ENCODE measurements at regions not wholly inside any gene's neighbourhood (a gene's known extent, or its start where the extent isn't known, plus 50 kb on each side); places are given as distances from the start of the nearest gene placed in this dataset.
A peak's percentile ranks its signal among the peaks of the same experiment; 100 is the strongest.

DNA sequence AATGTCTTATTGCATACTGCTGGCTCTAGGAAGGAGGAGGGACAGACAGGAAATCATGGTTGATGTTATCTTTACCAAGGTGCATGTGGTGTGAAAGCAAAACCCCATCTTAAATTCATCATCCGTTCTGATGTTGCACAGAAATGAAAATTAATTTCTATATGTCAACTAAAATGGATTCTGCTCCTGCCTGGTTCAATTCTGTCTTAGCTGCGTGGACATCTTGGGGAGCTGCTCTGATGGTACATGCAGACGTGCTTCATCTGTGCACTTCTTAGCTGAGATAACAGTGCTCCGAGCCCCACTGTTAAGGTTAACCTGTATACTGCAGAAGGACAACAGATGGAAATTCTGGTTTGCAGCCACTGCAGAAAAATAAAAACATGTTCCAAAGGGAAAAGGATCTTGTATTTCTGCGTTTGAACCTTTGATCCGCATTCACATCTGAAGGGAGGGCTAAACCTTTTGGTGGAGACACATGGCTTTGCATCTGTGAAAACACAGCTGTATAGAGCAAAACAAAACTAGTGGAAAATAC is 155.6 kb downstream of the TM9SF2 start:
- peak overlapping the region; percentile 81 for H3K27ac Mint-ChIP-seq
- H3K9me3 Mint-ChIP-seq = no peaks in the 10 kb centered on the region
- H3K27me3 Mint-ChIP-seq = peaks cover 14% of the 10 kb centered on the region
- peak overlapping the region; percentile 59 for H3K4me3 Mint-ChIP-seq
- ChIA-PET POLR2A (interaction anchor here (0.7 to 3.0 kb wide), 10 partner anchors 14 to 1018 kb away, joined by 3 to 11 read pairs (median 6); partner anchors contain the start of genes CLYBL, PCCA, TMTC4 and ZIC2), CTCF (interaction anchor here (0.6 to 4.0 kb wide), 49 partner anchors 8 to 1471 kb away, joined by 3 to 39 read pairs (median 4); partner anchors contain the start of genes CLYBL and PCCA)
- DNase-seq = peak; percentile 39
- peaks cover 42% of the 10 kb centered on the region for H3K4me1 Mint-ChIP-seq
- no peaks in the 10 kb centered on the region for H3K36me3 Mint-ChIP-seq (ENCODE audit: low read depth)

DNA sequence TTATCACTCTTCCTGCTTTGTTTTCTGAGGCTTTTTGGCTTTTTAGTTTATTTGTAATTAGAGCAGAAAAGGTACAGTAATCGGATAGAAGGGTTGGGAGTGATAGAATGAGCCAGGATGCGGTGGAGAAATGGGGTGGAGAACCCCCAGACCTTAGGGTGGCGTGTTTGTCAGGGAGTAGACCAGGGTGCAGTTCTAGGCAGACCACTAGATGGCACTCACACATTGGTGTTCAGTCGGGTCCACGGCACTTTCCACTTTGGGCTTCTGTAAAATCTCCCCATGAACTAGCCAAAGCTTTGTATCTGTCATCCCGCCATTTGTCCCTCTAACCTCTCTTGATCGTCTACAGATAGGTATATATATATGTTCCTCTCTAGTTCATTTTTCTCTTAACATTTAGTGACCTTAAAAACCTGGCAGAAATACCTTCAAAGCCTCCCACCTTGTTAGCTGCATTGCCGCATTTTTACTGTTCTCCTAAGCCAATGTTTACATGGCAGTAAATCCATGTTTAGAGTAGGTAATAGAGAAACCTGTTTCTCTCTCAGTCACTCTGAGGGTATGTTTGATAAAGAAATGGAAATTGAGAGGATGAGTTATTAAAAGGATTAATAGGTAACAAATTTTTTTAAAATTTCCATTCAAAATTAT is 154.9 kb downstream of the TM9SF2 start:
- Mint-ChIP-seq H3K27me3 (peaks cover 9% of the 10 kb centered on the region), H3K9me3 (no peaks in the 10 kb centered on the region), H3K36me3 (ENCODE audit: low read depth) (no peaks in the 10 kb centered on the region), H3K27ac (peak overlapping the region; percentile 81), H3K4me1 (peaks cover 42% of the 10 kb centered on the region), H3K4me3 (peak overlapping the region; percentile 59)
- peak; percentile 86 for DNase-seq
- CTCF ChIA-PET = interaction anchor here (0.6 to 4.0 kb wide), 52 partner anchors 9 to 1472 kb away, joined by 3 to 39 read pairs (median 4); partner anchors contain the start of genes CLYBL and PCCA
- POLR2A ChIA-PET = interaction anchor here (0.7 to 3.0 kb wide), 11 partner anchors 14 to 1018 kb away, joined by 3 to 11 read pairs (median 5); partner anchors contain the start of genes CLYBL, PCCA, TMTC4 and ZIC2

DNA sequence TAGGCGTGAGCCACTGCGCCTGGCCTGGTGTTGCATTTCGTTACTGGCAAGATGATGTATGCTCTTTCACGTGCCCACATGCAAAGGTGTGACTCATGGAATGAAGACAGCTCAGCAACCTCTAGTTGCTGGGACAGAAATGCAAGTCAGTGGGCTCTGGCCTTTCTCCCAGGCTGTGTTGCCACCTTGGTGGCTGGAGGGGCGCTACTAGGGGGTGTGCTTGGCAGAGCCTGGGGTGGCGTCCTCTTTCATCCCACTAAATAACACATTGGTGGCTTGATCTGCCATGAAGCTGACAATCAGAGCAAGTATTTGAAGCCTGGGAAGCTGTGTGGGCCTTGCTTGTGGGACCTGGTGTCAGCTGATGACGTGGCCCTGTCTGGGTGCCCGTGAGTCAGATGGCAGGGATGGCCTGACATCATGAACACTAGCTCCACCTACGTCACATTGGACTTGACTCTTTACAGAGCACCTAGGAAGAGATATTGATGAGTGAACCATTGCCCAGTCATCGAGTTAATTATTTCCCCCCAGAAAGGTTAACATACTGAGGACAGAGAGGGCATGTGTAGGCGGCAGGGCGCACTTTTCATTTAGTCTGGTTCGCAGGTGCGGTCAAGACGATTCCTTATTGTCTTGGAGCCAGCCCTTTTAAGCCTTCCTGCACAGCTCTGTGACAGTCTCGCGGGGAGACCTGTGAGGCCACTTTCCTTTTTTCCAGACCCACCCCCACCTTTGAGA is 154.2 kb downstream of the TM9SF2 start:
- ChIA-PET POLR2A (interaction anchor here (1.0 to 3.0 kb wide), 4 partner anchors 49 to 434 kb away, joined by 4 to 11 read pairs (median 6); partner anchors contain the start of genes CLYBL and PCCA), CTCF (interaction anchor here (0.8 to 4.0 kb wide), 34 partner anchors 9 to 1472 kb away, joined by 3 to 39 read pairs (median 5); partner anchors contain the start of genes CLYBL and PCCA)
- no peaks in the 10 kb centered on the region for H3K36me3 Mint-ChIP-seq (ENCODE audit: low read depth)
- no peak overlapping the region for H3K4me3 Mint-ChIP-seq
- H3K9me3 Mint-ChIP-seq = no peaks in the 10 kb centered on the region
- peak overlapping the region; percentile 81 for H3K27ac Mint-ChIP-seq
- H3K4me1 Mint-ChIP-seq = peaks cover 42% of the 10 kb centered on the region
- peaks cover 7% of the 10 kb centered on the region for H3K27me3 Mint-ChIP-seq
- DNase-seq = peak; percentile 26

DNA sequence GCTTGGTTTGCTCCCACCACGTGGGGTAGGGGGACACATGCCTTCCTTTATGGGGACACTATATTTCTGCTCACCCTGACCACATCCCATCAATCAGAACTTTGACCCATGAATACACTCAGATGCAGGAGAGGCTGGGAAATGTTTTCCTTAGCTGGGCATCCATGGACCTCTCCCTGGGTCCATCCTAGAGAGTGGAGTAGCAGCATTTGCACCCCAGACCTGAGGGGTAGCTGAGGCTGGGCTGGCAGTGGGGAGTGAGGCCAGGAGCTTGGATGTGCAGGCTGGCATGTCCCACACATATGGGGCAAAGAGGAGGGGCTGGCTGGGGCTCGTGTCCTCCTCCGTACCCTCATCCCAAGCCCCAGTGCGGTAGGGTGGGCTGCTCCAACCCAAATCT is 152.8 kb downstream of the TM9SF2 start:
- H3K9me3 Mint-ChIP-seq = no peaks in the 10 kb centered on the region
- DNase-seq = no peak
- no peak overlapping the region for H3K4me3 Mint-ChIP-seq
- peaks cover 38% of the 10 kb centered on the region for H3K4me1 Mint-ChIP-seq
- CTCF ChIA-PET = interaction anchor here (0.6 to 3.1 kb wide), 3 partner anchors 222 to 861 kb away, joined by 3 to 9 read pairs (median 4); no protein-coding TSS in a partner anchor
- peaks cover 3% of the 10 kb centered on the region for H3K27me3 Mint-ChIP-seq
- POLR2A ChIA-PET = no interaction called here
- H3K27ac Mint-ChIP-seq = no peak overlapping the region
- no peaks in the 10 kb centered on the region for H3K36me3 Mint-ChIP-seq (ENCODE audit: low read depth)

DNA sequence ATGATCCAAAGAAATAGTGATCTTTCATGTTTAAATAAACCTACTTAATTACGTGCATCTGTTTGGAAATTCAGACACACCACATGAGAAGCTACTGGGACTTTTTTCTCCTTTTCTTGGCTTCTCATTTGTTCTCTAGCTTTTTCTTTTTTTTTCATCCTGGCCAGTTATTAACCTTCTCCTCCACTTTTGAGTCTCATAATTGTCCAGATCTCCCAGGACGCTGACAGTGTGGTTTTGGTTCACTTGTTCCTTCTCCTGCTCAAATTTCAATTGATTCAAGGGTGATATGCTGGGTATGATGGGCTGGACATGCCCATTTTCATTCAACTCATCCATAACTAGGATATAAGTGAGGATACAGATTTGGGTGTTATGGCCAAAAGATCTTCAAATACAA is 152.3 kb downstream of the TM9SF2 start:
- ChIA-PET POLR2A (no interaction called here), CTCF (interaction anchor here (0.6 to 3.1 kb wide), 3 partner anchors 222 to 862 kb away, joined by 3 to 9 read pairs (median 4); no protein-coding TSS in a partner anchor)
- H3K27ac Mint-ChIP-seq = no peak overlapping the region
- no peaks in the 10 kb centered on the region for H3K36me3 Mint-ChIP-seq (ENCODE audit: low read depth)
- no peaks in the 10 kb centered on the region for H3K9me3 Mint-ChIP-seq
- H3K4me3 Mint-ChIP-seq = no peak overlapping the region
- no peak for DNase-seq
- H3K4me1 Mint-ChIP-seq = peaks cover 32% of the 10 kb centered on the region
- H3K27me3 Mint-ChIP-seq = peaks cover 3% of the 10 kb centered on the region

DNA sequence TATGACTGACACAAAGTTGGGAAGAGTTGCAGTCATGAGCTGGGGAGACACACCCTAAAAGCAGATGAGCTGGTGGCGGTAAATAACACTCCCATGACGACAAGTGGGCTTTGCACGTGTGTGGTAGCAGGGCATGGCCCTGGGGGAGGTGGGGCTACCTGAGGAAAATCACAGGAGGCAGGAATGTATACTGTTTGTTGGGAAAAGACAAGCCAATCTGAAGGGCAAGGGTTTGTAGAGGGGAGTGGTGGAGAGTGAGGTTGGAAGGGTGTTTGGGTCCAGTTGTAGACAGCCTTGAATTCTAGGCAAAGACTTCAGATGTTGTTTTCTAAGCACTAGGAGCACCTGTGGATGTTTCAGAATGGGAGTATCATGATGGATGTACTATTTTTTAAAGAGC is 151.6 kb downstream of the TM9SF2 start:
- H3K4me3 Mint-ChIP-seq = no peak overlapping the region
- DNase-seq = no peak
- POLR2A ChIA-PET = no interaction called here
- H3K27ac Mint-ChIP-seq = no peak overlapping the region
- peaks cover 28% of the 10 kb centered on the region for H3K4me1 Mint-ChIP-seq
- CTCF ChIA-PET = interaction anchor here (1.0 to 3.1 kb wide), 2 partner anchors 247 to 862 kb away, joined by 4 to 9 read pairs; no protein-coding TSS in a partner anchor
- H3K9me3 Mint-ChIP-seq = no peaks in the 10 kb centered on the region
- H3K27me3 Mint-ChIP-seq = peaks cover 3% of the 10 kb centered on the region
- no peaks in the 10 kb centered on the region for H3K36me3 Mint-ChIP-seq (ENCODE audit: low read depth)

DNA sequence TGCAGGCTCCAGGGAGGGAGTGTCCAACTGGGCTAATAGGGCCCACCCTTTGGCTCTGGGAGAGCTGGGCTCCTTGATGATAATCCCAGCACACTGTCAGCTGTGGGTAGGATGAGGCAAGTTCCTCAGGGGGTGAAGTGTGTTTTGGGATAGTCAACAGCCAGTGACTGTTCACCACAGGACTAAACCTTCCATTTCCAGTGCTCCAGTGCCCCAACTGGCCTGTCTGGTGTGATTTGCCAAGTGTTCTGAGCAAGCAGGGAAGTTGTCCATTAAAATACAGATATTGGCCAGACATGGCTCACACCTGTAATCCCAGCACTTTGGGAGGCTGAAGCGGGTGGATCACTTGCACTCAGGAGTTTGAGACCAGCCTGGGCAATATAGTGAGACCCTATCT is 150.9 kb downstream of the TM9SF2 start:
- ChIA-PET CTCF (no interaction called here), POLR2A (no interaction called here)
- Mint-ChIP-seq H3K9me3 (no peaks in the 10 kb centered on the region), H3K27ac (no peak overlapping the region), H3K4me1 (peaks cover 20% of the 10 kb centered on the region), H3K27me3 (peaks cover 3% of the 10 kb centered on the region), H3K36me3 (ENCODE audit: low read depth) (no peaks in the 10 kb centered on the region), H3K4me3 (no peak overlapping the region)
- no peak for DNase-seq

DNA sequence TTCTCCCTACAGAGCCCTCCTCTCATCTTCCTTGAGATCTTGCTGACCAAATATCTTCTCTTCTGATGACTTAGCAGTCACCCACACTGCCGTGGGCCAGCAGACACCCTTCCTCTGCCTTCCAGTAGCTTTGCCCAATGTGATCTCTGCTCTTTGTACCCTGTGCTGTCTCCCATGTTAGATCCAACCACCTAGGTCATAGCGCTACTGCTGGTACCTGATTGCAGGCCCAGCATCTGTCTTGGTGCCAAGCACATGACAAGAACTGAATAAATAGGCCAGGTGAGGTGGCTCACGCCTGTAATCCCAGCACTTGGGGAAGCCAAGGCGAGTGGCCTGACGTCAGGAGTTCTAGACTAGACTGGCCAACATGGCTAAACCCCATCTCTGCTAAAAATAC is 149.7 kb downstream of the TM9SF2 start:
- ChIA-PET POLR2A (interaction anchor here (0.6 kb wide), 1 partner anchor 35 kb away, joined by 3 read pairs; no protein-coding TSS in a partner anchor), CTCF (interaction anchor here (0.6 to 1.2 kb wide), 2 partner anchors 584 to 742 kb away, joined by 3 read pairs; no protein-coding TSS in a partner anchor)
- Mint-ChIP-seq H3K27ac (no peak overlapping the region), H3K27me3 (peaks cover 3% of the 10 kb centered on the region), H3K36me3 (ENCODE audit: low read depth) (no peaks in the 10 kb centered on the region), H3K9me3 (no peaks in the 10 kb centered on the region), H3K4me3 (no peak overlapping the region), H3K4me1 (peaks cover 9% of the 10 kb centered on the region)
- no peak for DNase-seq

DNA sequence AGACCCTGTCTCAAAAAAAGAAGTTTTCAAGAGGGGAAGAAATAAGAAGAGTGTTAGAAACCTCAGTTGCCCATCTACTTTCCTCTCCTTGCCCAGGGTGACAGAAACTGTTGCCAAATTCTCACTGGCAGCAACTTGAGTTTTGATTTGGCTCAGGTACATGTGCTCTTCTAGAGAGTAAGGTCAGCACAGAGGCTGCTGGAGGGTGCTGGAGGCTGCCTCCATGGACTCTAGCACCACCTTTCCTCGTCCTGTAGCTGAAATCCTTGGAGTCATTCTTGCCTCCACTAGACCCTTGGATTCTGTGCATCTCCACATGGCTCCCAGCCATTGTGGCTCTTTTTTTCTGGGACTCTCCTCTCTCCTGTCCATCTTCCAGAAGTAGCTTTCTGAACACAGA is 149.1 kb downstream of the TM9SF2 start:
- Mint-ChIP-seq H3K36me3 (ENCODE audit: low read depth) (no peaks in the 10 kb centered on the region), H3K27ac (no peak overlapping the region), H3K4me3 (no peak overlapping the region), H3K4me1 (peaks cover 3% of the 10 kb centered on the region), H3K27me3 (peaks cover 3% of the 10 kb centered on the region), H3K9me3 (no peaks in the 10 kb centered on the region)
- CTCF ChIA-PET = interaction anchor here (0.6 to 1.2 kb wide), 2 partner anchors 585 to 743 kb away, joined by 3 read pairs; no protein-coding TSS in a partner anchor
- no peak for DNase-seq
- POLR2A ChIA-PET = no interaction called here

DNA sequence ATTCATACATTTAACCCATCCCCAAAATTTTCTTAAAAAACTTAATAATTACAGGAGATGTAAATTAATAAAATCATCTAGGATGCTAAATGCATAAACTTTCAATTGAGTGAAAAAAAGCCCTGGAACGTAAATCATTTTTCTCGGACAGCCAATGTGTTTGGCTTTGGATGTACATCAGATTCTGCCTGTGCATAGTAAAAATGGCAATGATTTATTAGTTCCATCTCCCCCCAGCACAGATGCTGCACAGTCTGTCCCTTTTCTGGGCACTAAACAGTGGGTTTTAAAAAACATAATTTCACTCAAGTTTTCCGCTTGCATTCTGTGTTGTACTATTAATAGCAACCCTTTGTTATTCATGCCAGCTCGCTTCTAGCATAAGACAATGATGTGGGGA is 147.7 kb downstream of the TM9SF2 start:
- no peaks in the 10 kb centered on the region for H3K9me3 Mint-ChIP-seq
- H3K36me3 Mint-ChIP-seq (ENCODE audit: low read depth) = no peaks in the 10 kb centered on the region
- CTCF ChIA-PET = interaction anchor here (1.1 kb wide), 1 partner anchor 866 kb away, joined by 3 read pairs; no protein-coding TSS in a partner anchor
- peaks cover 3% of the 10 kb centered on the region for H3K27me3 Mint-ChIP-seq
- DNase-seq = no peak
- no peaks in the 10 kb centered on the region for H3K4me1 Mint-ChIP-seq
- H3K27ac Mint-ChIP-seq = no peak overlapping the region
- POLR2A ChIA-PET = no interaction called here
- no peak overlapping the region for H3K4me3 Mint-ChIP-seq

DNA sequence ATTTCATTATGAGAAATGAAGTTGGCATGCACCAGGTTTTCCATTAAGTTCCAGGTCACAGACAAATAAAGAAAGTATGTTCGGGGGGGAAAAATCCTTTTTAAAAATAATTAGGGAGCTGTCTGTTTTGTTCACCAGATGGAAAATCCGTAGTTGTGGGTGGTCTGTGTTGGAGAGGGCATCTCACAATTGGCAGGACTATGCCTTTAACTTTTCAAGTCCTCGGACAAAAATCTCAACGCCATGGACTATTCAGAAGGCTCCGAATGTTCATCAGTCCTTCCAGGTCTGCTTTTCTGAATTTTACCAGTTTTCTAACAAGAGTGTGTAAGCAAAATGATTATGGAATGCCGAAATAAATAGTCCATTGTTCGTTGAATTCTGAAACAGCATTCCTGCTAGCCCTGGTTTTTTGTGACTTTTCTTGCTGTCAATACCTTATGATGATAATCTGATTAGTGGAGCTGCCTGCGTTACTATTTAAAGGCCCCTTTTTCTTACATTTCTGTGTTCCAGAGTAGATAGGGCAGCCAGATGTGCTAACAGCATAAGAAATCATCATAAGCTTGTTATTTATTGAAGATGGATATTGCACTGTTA is 146.9 kb downstream of the TM9SF2 start:
- Mint-ChIP-seq H3K27me3 (peaks cover 3% of the 10 kb centered on the region), H3K9me3 (no peaks in the 10 kb centered on the region), H3K4me3 (no peak overlapping the region), H3K4me1 (no peaks in the 10 kb centered on the region), H3K27ac (no peak overlapping the region), H3K36me3 (ENCODE audit: low read depth) (no peaks in the 10 kb centered on the region)
- ChIA-PET CTCF (interaction anchor here (1.1 to 4.3 kb wide), 2 partner anchors 8 to 867 kb away, joined by 3 to 15 read pairs; no protein-coding TSS in a partner anchor), POLR2A (no interaction called here)
- no peak for DNase-seq

DNA sequence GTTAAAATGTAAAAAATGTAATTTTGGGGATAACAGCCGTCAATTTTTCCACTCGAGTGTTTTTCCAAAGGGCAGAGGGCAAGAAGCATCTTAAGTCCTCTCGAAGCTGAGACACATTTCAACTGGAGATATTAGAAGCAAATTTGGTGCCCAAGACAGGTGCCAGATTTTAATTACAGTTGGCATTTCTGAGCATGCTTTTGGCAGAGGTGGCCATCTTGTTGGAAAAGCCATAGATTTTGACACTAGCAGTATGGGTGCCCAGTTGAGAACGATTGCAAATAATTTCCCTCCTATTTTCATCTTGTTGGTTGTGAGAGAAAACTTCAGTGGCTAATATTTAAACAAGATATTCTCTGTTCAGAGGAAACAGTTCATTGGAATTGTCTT is 146.3 kb downstream of the TM9SF2 start:
- ChIA-PET CTCF (interaction anchor here (0.6 to 4.3 kb wide), 2 partner anchors 9 to 603 kb away, joined by 4 to 15 read pairs; no protein-coding TSS in a partner anchor), POLR2A (no interaction called here)
- Mint-ChIP-seq H3K4me3 (no peak overlapping the region), H3K9me3 (no peaks in the 10 kb centered on the region), H3K27ac (no peak overlapping the region), H3K36me3 (ENCODE audit: low read depth) (no peaks in the 10 kb centered on the region), H3K4me1 (no peaks in the 10 kb centered on the region), H3K27me3 (no peaks in the 10 kb centered on the region)
- DNase-seq = no peak

Measured in activated CD4-positive, alpha-beta memory T cell treated with anti-CD3 and anti-CD28 coated beads, Interleukin-2, amount 10 ng/mL, durations not matched to agents 7 days and 5 days (primary cell).